PFSK-1 (cell line): ENCODE measurements at regions not wholly inside any gene's neighbourhood (a gene's known extent, or its start where the extent isn't known, plus 50 kb on each side); places are given as distances from the start of the nearest gene placed in this dataset.

Experiments
- FOXP2 ChIP-seq: optimal IDR thresholded peaks from 2 replicates; pipeline ENCODE3; 2011; ENCODE audit warnings: borderline replicate concordance, control low read depth, inconsistent platforms; ENCODE audit not compliant: insufficient read depth; ENCODE audit errors: extremely low read length, extremely low read depth
- POLR2AphosphoS5 ChIP-seq: IDR thresholded peaks from 2 replicates; pipeline ENCODE4 v1.6.1; 2012; ENCODE audit warnings: low read depth, mild to moderate bottlenecking, control low read depth, low read length, moderate library complexity
- SIN3A ChIP-seq: IDR thresholded peaks from 2 replicates; pipeline ENCODE4 v1.6.1; 2012; ENCODE audit warnings: mild to moderate bottlenecking, low read length, moderate library complexity, borderline replicate concordance; ENCODE audit not compliant: insufficient read depth
- TAF1 ChIP-seq: IDR thresholded peaks from 2 replicates; pipeline ENCODE4 v1.6.1; 2012; ENCODE audit warnings: low read length, control low read depth, borderline replicate concordance; ENCODE audit not compliant: insufficient read depth
- TF ChIP-seq, protein P1 (sequence below), 2 experiments: IDR thresholded peaks; 2 replicates each; pipeline versions ENCODE4 v1.6.1 to v1.8.0; 2011 to 2012; ENCODE audit warnings: low read depth in 2 of 2, low read length in 2 of 2, control low read depth in 1 of 2, inconsistent platforms in 1 of 2, mild to moderate bottlenecking in 1 of 2, moderate library complexity in 1 of 2; ENCODE audit not compliant: insufficient read depth in 1 of 2

DNA sequence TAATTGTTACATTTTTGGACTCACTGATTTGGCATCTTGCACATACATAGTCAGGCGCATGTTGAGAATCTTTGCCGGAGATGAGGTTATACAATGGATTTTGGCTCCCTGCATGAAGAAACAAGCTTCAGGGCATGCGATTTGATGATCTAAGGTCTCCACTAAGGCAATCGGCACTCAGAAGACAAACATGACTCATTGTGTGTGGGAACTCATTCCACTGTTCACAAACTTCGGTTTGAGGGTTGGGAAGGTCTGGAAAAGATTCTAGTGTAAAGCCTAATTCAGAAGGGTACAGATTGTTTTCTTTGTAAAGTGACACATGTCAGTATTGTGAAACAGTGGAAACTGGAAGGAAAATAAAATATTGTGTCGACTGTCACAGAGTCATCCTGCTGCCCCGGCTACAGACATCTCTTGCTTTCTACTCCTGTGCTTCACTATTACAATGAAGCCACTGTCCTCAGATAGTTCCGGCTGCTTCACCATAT is 192.6 kb upstream of the HMGA2 start:
- TF ChIP-seq TAF1 (no peak), SIN3A (peak; percentile 51; the same call in 1 of the 2 replicates)
- TF ChIP-seq, protein P1, sequence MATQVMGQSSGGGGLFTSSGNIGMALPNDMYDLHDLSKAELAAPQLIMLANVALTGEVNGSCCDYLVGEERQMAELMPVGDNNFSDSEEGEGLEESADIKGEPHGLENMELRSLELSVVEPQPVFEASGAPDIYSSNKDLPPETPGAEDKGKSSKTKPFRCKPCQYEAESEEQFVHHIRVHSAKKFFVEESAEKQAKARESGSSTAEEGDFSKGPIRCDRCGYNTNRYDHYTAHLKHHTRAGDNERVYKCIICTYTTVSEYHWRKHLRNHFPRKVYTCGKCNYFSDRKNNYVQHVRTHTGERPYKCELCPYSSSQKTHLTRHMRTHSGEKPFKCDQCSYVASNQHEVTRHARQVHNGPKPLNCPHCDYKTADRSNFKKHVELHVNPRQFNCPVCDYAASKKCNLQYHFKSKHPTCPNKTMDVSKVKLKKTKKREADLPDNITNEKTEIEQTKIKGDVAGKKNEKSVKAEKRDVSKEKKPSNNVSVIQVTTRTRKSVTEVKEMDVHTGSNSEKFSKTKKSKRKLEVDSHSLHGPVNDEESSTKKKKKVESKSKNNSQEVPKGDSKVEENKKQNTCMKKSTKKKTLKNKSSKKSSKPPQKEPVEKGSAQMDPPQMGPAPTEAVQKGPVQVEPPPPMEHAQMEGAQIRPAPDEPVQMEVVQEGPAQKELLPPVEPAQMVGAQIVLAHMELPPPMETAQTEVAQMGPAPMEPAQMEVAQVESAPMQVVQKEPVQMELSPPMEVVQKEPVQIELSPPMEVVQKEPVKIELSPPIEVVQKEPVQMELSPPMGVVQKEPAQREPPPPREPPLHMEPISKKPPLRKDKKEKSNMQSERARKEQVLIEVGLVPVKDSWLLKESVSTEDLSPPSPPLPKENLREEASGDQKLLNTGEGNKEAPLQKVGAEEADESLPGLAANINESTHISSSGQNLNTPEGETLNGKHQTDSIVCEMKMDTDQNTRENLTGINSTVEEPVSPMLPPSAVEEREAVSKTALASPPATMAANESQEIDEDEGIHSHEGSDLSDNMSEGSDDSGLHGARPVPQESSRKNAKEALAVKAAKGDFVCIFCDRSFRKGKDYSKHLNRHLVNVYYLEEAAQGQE (IDR thresholded peaks at IDR 0.05; ENCODE audit: insufficient read depth in 1 of 2, low read depth in 2 of 2, low read length in 2 of 2), result 0 out of 4 replicates have a peak, but pooled peaks of 1 of the 2 experiments have one; percentile 55

DNA sequence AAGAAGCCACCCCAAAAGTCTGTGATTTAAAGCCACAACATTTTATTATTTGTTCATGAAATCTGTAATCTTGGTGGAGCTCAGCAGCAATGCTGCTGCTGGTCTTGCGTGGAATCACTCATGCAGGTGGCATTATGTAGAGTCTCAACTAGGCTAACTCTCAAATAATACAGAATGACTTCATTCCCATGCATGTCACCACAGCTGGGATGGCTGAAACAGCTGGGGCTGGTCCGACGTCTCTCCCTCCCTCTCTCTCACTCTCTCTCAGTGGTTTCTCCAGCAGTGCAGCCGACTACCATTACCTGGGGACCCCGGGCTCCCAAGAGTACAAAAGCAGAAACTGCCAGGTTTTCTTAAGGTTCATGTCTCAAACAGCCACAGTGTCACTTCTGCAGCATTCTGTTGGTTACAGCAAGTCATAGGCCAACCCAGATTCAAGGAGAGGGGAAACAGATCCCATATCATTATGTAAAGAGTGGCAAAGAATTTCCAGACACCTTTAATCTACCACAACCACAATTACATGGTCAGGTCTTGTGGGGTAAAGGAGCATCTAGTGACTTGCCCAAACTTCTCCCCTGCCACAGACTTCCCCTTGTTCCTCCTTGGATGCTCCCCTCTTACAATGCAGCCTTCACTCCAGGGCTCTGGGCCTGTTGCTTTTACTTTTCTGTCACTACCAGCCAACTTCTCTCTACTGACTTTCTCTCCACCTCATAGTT is 192.0 kb upstream of the HMGA2 start:
- TF ChIP-seq FOXP2 (no peak), POLR2AphosphoS5 (no peak), TAF1 (no peak), SIN3A (no peak)
- TF ChIP-seq, protein P1 (IDR thresholded peaks at IDR 0.05; ENCODE audit: insufficient read depth in 1 of 2, low read depth in 2 of 2, low read length in 2 of 2), result no peak

DNA sequence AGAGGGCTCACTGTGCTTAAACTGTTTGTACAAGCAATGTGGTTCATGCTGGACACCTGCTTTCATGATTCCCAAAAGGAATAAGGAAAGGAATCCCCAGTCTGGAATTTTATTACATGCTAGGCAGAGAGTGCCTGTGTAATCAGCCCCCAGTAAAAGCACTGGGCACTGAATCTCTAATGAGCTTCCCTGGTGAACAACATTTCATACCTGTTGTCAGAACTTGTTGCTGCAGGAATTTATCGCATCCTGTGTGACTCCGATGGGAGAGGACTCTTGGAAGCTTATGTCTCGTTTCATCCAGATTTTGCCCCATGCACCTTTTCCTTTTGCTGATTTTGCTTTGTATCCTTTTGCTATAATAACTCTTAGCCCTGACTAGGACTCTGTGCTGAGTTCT is 190.2 kb upstream of the HMGA2 start:
- no peak for TF ChIP-seq POLR2AphosphoS5
- no peak for TF ChIP-seq SIN3A
- TF ChIP-seq TAF1, result no peak
- no peak for TF ChIP-seq FOXP2
- TF ChIP-seq, protein P1 (IDR thresholded peaks at IDR 0.05; ENCODE audit: insufficient read depth in 1 of 2, low read depth in 2 of 2, low read length in 2 of 2), result no peak

DNA sequence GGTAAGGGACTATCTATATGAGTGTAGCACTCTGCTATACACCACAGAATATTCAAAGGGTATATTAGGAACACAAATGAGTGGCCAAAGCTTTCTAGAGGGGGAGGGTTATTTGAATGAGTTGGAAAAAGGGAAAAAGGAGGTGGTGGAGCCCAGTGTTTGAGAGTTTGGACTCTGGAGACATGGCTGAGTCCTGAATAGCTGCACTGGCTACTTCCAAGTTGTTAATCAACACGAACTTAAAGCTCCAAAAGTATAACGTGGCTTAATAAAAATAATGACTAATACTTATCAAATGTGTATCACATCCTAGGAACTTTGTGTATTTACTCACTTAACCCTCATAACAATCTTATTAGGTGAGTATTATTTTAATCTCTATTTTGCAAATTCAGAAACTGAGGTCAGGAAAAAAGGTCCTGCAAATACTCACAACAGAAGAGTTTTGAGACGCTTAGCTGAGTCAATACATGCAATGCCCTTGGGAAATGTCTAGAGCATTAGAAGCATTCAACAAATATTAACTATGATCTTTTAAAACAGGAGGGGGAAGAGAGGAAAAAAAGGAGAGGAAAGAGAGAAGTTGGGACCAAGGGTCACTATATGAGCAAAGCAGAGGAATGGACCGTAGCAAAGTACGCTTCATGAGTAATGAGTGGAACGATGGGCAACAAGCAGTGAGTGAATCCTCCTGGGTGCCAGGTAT is 189.5 kb upstream of the HMGA2 start:
- TF ChIP-seq POLR2AphosphoS5 (no peak), SIN3A (no peak), TAF1 (no peak), FOXP2 (no peak)
- TF ChIP-seq, protein P1 (IDR thresholded peaks at IDR 0.05; ENCODE audit: insufficient read depth in 1 of 2, low read depth in 2 of 2, low read length in 2 of 2), result no peak
